Heart right ventricle (tissue), 16 donors: ENCODE measurements at regions not wholly inside any gene's neighbourhood (a gene's known extent, or its start where the extent isn't known, plus 50 kb on each side); places are given as distances from the start of the nearest gene placed in this dataset.

Experiments used
- ATAC-seq, 8 donors: fragments of 200-7000 bp; cut with Tn5 transposase; one replicate each; pipeline ENCODE4 v1.9.1; 2020; ENCODE audit warnings: mild to moderate bottlenecking in 8 of 8, moderate library complexity in 8 of 8, moderate number of reproducible peaks in 1 of 8
- DNase-seq, 2 donors: peaks; one replicate each; pipeline ENCODE4 v3.0.0-alpha.2; 2020
- H3K27ac ChIP-seq, 10 donors: fragments of 200-600 bp; sonication (generic) in 2 of 10; one replicate each; pipeline versions ENCODE4 v1.5.0 to v1.8.0; 2020 to 2022; ENCODE audit warnings: mild to moderate bottlenecking in 3 of 10
- H3K27me3 ChIP-seq, 7 donors: fragments of 200-600 bp; one replicate each; pipeline ENCODE4 v1.8.0; 2021 to 2022; ENCODE audit warnings: mild to moderate bottlenecking in 2 of 7
- H3K36me3 ChIP-seq, 9 donors: fragments of 200-600 bp; sonication (generic) in 1 of 9; one replicate each; pipeline versions ENCODE4 v1.5.0 to v1.8.0; 2020 to 2022; ENCODE audit warnings: mild to moderate bottlenecking in 2 of 9
- H3K4me1 ChIP-seq, 9 donors: fragments of 200-600 bp; sonication (generic) in 1 of 9; one replicate each; pipeline versions ENCODE4 v1.5.0 to v1.8.0; 2020 to 2022; ENCODE audit warnings: mild to moderate bottlenecking in 4 of 9
- H3K4me3 ChIP-seq, 10 donors: fragments of 200-600 bp; sonication (generic) in 2 of 10; one replicate each; pipeline versions ENCODE4 v1.5.0 to v1.8.0; 2020 to 2022; ENCODE audit warnings: mild to moderate bottlenecking in 7 of 10, moderate library complexity in 2 of 10
- H3K9me3 ChIP-seq, 11 donors: fragments of 200-600 bp in 10 of 11; sonication (generic) in 2 of 11; one replicate each; pipeline versions ENCODE4 v1.5.0 to v1.8.0; 2013 to 2022; ENCODE audit warnings: mild to moderate bottlenecking in 2 of 11, control low read depth in 1 of 11, moderate library complexity in 1 of 11
- CTCF ChIP-seq, 9 donors: fragments of 200-600 bp; sonication (generic) in 2 of 9; IDR thresholded peaks; one replicate each; pipeline versions ENCODE4 v1.5.0 to v1.8.0; 2021 to 2022; ENCODE audit warnings: antibody characterized with exemption in 9 of 9, mild to moderate bottlenecking in 5 of 9, moderate library complexity in 1 of 9
- WGBS, 2 donors: extraction: QIAGEN DNeasy Blood & Tissue Kit; methylation state at CpG; one replicate each; pipeline ENCODE4 v1.1.7; 2013; ENCODE audit warnings: inconsistent platforms in 1 of 2; 5-methylcytosine and 5-hydroxymethylcytosine counted together
- intact Hi-C, 10 donors: fragments of 100-400 bp; cut with DNase I; formaldehyde crosslinking; loops; one replicate each; pipeline versions ENCODE4 v1.11.1 to v1.14.2; 2022
- donor health status: Arrhythmogenic right ventricular cardiomyopathy.
- donor health status: ischemic (EF 13 %, LVEDD 7.1; RV severe dilation, severe dysfunction).
- donor health status: healthy with polysubstance abuse.
- donor health status: DM: no; HTN: yes; CAD: no.
- donor health status: DM: no; HTN: no; CAD: no.
- donor health status: ischemic (EF 25% LVEDD 6.9; RV normal size, moderate dysfunction).
- donor health status: ischemic (EF 25% LVEDD 5.7; RV mildly dilated, moderate dysfunction).
- donor health status: healthy.
- donor health status: DM: yes; HTN: yes; CAD: no.
- donor health status: Ischemic cardiomyopathy.
- donor health status: ischemic (EF 35%, LVEDD 5.7; RV mildly dilated, moderate dysfunction).
- donor health status: nonischemic (EF 11% LVEDD 7.7; RV severe dilation, severe dysfunction).
- donor health status: DM: yes; HTN: yes; CAD: no.
- donor health status: PGD.
- donor health status: ischemic (EF 29% LVEDD 5.4; RV normal size, mild dysfunction).
- donor health status: nonischemic (EF 23%, LVEDD 6.1; RV moderate dilation, normal function).

DNA sequence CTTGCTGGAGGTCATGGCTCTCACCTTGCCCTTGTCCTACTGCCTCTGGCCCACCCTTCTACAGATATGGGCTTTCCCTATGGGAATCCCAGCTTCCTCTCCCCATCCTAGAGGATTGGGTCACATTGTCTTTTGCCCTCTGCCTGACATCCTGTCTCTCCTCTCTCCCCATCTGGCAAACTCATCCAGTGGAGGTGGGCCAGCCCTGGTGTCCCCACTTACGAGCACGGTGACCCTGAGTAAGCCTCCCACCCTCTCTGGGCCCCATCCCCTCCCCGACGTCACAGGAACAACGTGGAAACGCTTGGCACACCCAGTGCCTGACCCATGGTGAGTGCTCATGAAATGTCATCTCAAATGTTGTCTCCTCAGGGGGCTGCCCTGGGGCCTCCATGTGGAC is 56.1 kb upstream of the ID3 start:
- WGBS, 2 donors = 33 to 50% methylated on average over 6 of the region's 6 CpGs
- Histone ChIP-seq H3K36me3 (no peaks in the 10 kb centered on the region), H3K9me3 (no peaks in the 10 kb centered on the region), H3K27ac (no peak overlapping the region), H3K4me3 (no peak overlapping the region), H3K27me3 (peaks cover 0 to 24% (median 6%) of the 10 kb centered on the region in 7 donors), H3K4me1 (peaks cover 0 to 23% (median 3%) of the 10 kb centered on the region in 9 donors)
- ATAC-seq = peak in 3 of 8 donors; percentile 24 to 64 (median 25)
- no peak for DNase-seq
- TF ChIP-seq CTCF (IDR thresholded peaks at IDR 0.05) = no peak
- intact Hi-C loops = no loop called here

- no peak for TF ChIP-seq CTCF (IDR thresholded peaks at IDR 0.05)
- Histone ChIP-seq H3K4me3 (no peak overlapping the region), H3K4me1 (peaks cover 0 to 17% (median 2%) of the 10 kb centered on the region in 9 donors), H3K9me3 (no peaks in the 10 kb centered on the region), H3K36me3 (no peaks in the 10 kb centered on the region), H3K27ac (peak overlapping the region in 1 of 10 donors; percentile 72), H3K27me3 (peaks cover 0 to 12% (median 4%) of the 10 kb centered on the region in 7 donors)
- DNase-seq (no peak), ATAC-seq (no peak)
- intact Hi-C loops = no loop called here
- 92% methylated on average over 8 of the region's 8 CpGs for WGBS, 2 donors
Observed at GRCh38 chr1:23614032-23614660, 54.8 kb upstream of the ID3 start.

- intact Hi-C loops = no loop called here
- Histone ChIP-seq H3K36me3 (no peaks in the 10 kb centered on the region), H3K27ac (peak overlapping the region in 1 of 10 donors; percentile 72), H3K4me1 (peaks cover 0 to 14% (median 0%) of the 10 kb centered on the region in 9 donors), H3K9me3 (no peaks in the 10 kb centered on the region), H3K4me3 (no peak overlapping the region), H3K27me3 (peaks cover 0 to 4% (median 0%) of the 10 kb centered on the region in 7 donors)
- WGBS, 2 donors = 70% methylated on average over 12 of the region's 12 CpGs
- no peak for ATAC-seq
- no peak for DNase-seq
- no peak for TF ChIP-seq CTCF (IDR thresholded peaks at IDR 0.05)
Observed at GRCh38 chr1:23613191-23614031, 54.1 kb upstream of the ID3 start.

- intact Hi-C loops = no loop called here
Observed at GRCh38 chr1:23611601-23612327, 52.5 kb upstream of the ID3 start.

More at GRCh38 chr1:23611601-23612327, 52.5 kb upstream of the ID3 start:
- no peak for DNase-seq
- Histone ChIP-seq H3K36me3 (no peaks in the 10 kb centered on the region), H3K4me1 (peaks cover 0 to 14% (median 0%) of the 10 kb centered on the region in 9 donors), H3K27me3 (peaks cover 0 to 2% (median 0%) of the 10 kb centered on the region in 7 donors), H3K9me3 (no peaks in the 10 kb centered on the region), H3K4me3 (no peak overlapping the region), H3K27ac (no peak overlapping the region)
- 69 to 76% methylated on average over 4 of the region's 4 CpGs for WGBS, 2 donors
- no peak for ATAC-seq
- no peak for TF ChIP-seq CTCF (IDR thresholded peaks at IDR 0.05)
